ENCODE measurements at regions not wholly inside any gene's neighbourhood (a gene's known extent, or its start where the extent isn't known, plus 50 kb on each side); places are given as distances from the start of the nearest gene placed in this dataset.

GRCh38 chr7:3196629-3197400 is 104.2 kb upstream of the SDK1 start:
- no peak for DNase-seq

- no peak for DNase-seq
Measured at GRCh38 chr7:3197567-3198213, 103.4 kb upstream of the SDK1 start.

- no peak for DNase-seq
Measured at GRCh38 chr7:3198316-3198715, 102.7 kb upstream of the SDK1 start.

GRCh38 chr7:3200504-3200903 is 100.5 kb upstream of the SDK1 start:
- DNase-seq = no peak

GRCh38 chr7:3201306-3201705 is 99.7 kb upstream of the SDK1 start:
- DNase-seq = no peak

- DNase-seq = no peak
Measured at GRCh38 chr7:3201937-3202710, 98.9 kb upstream of the SDK1 start.

- no peak for DNase-seq
Measured at GRCh38 chr7:3204526-3204925, 96.5 kb upstream of the SDK1 start.

- no peak for DNase-seq
Measured at GRCh38 chr7:3206101-3206500, 95.0 kb upstream of the SDK1 start.

- no peak for DNase-seq
Measured at GRCh38 chr7:3206771-3207191, 94.3 kb upstream of the SDK1 start.

- DNase-seq = no peak
Measured at GRCh38 chr7:3207387-3207902, 93.6 kb upstream of the SDK1 start.

- DNase-seq = no peak
Measured at GRCh38 chr7:3210531-3210930, 90.5 kb upstream of the SDK1 start.

GRCh38 chr7:3214090-3214413 is 87.0 kb upstream of the SDK1 start:
- no peak for DNase-seq

GRCh38 chr7:3215624-3216585 is 85.1 kb upstream of the SDK1 start:
- no peak for DNase-seq

- no peak for DNase-seq
Measured at GRCh38 chr7:3217166-3217565, 83.9 kb upstream of the SDK1 start.

GRCh38 chr7:3218411-3219225 is 82.4 kb upstream of the SDK1 start:
- no peak for DNase-seq

- DNase-seq = no peak
Measured at GRCh38 chr7:3229904-3230470, 71.1 kb upstream of the SDK1 start.

GRCh38 chr7:3230908-3231307 is 70.1 kb upstream of the SDK1 start:
- no peak for DNase-seq

- DNase-seq = no peak
Measured at GRCh38 chr7:3232228-3232627, 68.8 kb upstream of the SDK1 start.

GRCh38 chr7:3233301-3233700 is 67.8 kb upstream of the SDK1 start:
- no peak for DNase-seq

GRCh38 chr7:3234051-3234450 is 67.0 kb upstream of the SDK1 start:
- no peak for DNase-seq

- no peak for DNase-seq
Measured at GRCh38 chr7:3234851-3235250, 66.2 kb upstream of the SDK1 start.
